ENCODE measurements at regions not wholly inside any gene's neighbourhood (a gene's known extent, or its start where the extent isn't known, plus 50 kb on each side); places are given as distances from the start of the nearest gene placed in this dataset.

DNA sequence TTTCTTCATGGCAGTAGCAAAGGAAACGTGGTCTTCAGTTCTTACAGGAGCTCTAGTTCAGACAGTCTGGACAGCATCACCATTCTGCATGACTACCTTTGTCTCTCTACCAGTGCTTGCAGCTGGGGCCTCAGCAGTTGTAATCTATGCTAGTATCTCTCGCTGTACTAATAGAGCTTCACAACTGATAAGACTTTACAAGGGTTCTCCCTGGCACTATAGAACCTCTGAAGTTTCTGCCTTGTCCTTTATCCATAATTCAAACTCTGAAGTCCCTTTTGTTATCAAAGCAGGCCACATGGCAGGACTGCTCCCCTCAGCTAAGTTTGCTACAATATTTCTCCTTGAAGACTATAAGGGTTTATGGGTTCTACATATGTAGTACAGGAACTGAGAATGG is 842.1 kb upstream of the ADGRB3 start (continued):
- TF ChIP-seq RAD51 (IDR thresholded peaks at IDR 0.05; ENCODE audit: borderline replicate concordance, low read depth), result no peak
- TF ChIP-seq, protein P1, sequence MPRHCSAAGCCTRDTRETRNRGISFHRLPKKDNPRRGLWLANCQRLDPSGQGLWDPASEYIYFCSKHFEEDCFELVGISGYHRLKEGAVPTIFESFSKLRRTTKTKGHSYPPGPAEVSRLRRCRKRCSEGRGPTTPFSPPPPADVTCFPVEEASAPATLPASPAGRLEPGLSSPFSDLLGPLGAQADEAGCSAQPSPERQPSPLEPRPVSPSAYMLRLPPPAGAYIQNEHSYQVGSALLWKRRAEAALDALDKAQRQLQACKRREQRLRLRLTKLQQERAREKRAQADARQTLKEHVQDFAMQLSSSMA (CRISPR knock-in tag; IDR thresholded peaks at IDR 0.05), result no peak
- TF ChIP-seq SMARCA4 (IDR thresholded peaks at IDR 0.05), result peak; percentile 56; the same call in 1 of the 2 replicates
- TF ChIP-seq BRD9 (IDR thresholded peaks at IDR 0.05; ENCODE audit: low read depth, partially characterized antibody), result no peak
- TF ChIP-seq ID3 (CRISPR knock-in tag; IDR thresholded peaks at IDR 0.05), result no peak
- TF ChIP-seq ID3 (tag; IDR thresholded peaks at IDR 0.05), result no peak
- TF ChIP-seq RFX7 (CRISPR knock-in tag; IDR thresholded peaks at IDR 0.05), result no peak
- no peak for TF ChIP-seq WHSC1 (IDR thresholded peaks at IDR 0.05; ENCODE audit: low read length)
- TF ChIP-seq EP300 (IDR thresholded peaks at IDR 0.05; ENCODE audit: low read length), result peak; percentile 15; the same call in 1 of the 2 replicates
- TF ChIP-seq ETV6 (IDR thresholded peaks at IDR 0.05; ENCODE audit: borderline replicate concordance in 1 of 2, low read depth in 2 of 2, low read length in 1 of 2), result no peak
- no peak for TF ChIP-seq ETV6 (CRISPR knock-in tag; IDR thresholded peaks at IDR 0.05; ENCODE audit: borderline replicate concordance)
- no peak for TF ChIP-seq ZNF717 (CRISPR knock-in tag; IDR thresholded peaks at IDR 0.05)
- no peak for TF ChIP-seq JUNB (CRISPR knock-in tag; conservative IDR thresholded peaks at IDR 0.05)
- TF ChIP-seq TCF3 (CRISPR knock-in tag; IDR thresholded peaks at IDR 0.05), result peak; percentile 53
- TF ChIP-seq ILF3 (IDR thresholded peaks at IDR 0.05; ENCODE audit: borderline replicate concordance), result no peak
- TF ChIP-seq, protein P2, sequence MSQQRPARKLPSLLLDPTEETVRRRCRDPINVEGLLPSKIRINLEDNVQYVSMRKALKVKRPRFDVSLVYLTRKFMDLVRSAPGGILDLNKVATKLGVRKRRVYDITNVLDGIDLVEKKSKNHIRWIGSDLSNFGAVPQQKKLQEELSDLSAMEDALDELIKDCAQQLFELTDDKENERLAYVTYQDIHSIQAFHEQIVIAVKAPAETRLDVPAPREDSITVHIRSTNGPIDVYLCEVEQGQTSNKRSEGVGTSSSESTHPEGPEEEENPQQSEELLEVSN (IDR thresholded peaks at IDR 0.05; ENCODE audit: borderline replicate concordance in 1 of 2, extremely low read depth in 1 of 2, insufficient read depth in 1 of 2, insufficient read length in 1 of 2, low read depth in 1 of 2, low read length in 1 of 2, poor library complexity in 1 of 2, severe bottlenecking in 1 of 2), result no peak
- TF ChIP-seq, protein P3, sequence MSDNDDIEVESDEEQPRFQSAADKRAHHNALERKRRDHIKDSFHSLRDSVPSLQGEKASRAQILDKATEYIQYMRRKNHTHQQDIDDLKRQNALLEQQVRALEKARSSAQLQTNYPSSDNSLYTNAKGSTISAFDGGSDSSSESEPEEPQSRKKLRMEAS (CRISPR knock-in tag; IDR thresholded peaks at IDR 0.05), result no peak
- no peak for TF ChIP-seq HMG20A (CRISPR knock-in tag; conservative IDR thresholded peaks at IDR 0.05)
- no peak for TF ChIP-seq FOXJ3 (CRISPR knock-in tag; IDR thresholded peaks at IDR 0.05)
- no peak for TF ChIP-seq ZKSCAN3 (CRISPR knock-in tag; IDR thresholded peaks at IDR 0.05)
- no peak for TF ChIP-seq ZBTB33 (CRISPR knock-in tag; IDR thresholded peaks at IDR 0.05)
- TF ChIP-seq ZNF224 (CRISPR knock-in tag; IDR thresholded peaks at IDR 0.05), result no peak
- TF ChIP-seq TAL1 (IDR thresholded peaks at IDR 0.05), result peak; percentile 44
- TF ChIP-seq, protein P4, sequence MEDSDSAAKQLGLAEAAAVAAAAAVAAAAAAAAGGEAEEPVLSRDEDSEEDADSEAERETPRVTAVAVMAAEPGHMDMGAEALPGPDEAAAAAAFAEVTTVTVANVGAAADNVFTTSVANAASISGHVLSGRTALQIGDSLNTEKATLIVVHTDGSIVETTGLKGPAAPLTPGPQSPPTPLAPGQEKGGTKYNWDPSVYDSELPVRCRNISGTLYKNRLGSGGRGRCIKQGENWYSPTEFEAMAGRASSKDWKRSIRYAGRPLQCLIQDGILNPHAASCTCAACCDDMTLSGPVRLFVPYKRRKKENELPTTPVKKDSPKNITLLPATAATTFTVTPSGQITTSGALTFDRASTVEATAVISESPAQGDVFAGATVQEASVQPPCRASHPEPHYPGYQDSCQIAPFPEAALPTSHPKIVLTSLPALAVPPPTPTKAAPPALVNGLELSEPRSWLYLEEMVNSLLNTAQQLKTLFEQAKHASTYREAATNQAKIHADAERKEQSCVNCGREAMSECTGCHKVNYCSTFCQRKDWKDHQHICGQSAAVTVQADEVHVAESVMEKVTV (CRISPR knock-in tag; IDR thresholded peaks at IDR 0.05), result no peak
- TF ChIP-seq CXXC5 (CRISPR knock-in tag; IDR thresholded peaks at IDR 0.05), result peak; percentile 37
- TF ChIP-seq NFE2L1 (tag; IDR thresholded peaks at IDR 0.05; ENCODE audit: borderline replicate concordance, low read depth), result no peak

Measured in K562 (cell line).